NOMO-1 (cell line): ENCODE measurements at regions not wholly inside any gene's neighbourhood (a gene's known extent, or its start where the extent isn't known, plus 50 kb on each side); places are given as distances from the start of the nearest gene placed in this dataset.
"Not testable (repeated sequence)": the region's sequence is repeated elsewhere in the genome, so short reads cannot be mapped to it uniquely, and the experiment has no call there.

ENCODE experiments used
- DNase-seq, 2 experiments: peaks; one replicate each; lab custom pipeline; 2025; ENCODE audit not compliant: unreplicated experiment in 2 of 2; lab: John Stamatoyannopoulos, UW

DNA sequence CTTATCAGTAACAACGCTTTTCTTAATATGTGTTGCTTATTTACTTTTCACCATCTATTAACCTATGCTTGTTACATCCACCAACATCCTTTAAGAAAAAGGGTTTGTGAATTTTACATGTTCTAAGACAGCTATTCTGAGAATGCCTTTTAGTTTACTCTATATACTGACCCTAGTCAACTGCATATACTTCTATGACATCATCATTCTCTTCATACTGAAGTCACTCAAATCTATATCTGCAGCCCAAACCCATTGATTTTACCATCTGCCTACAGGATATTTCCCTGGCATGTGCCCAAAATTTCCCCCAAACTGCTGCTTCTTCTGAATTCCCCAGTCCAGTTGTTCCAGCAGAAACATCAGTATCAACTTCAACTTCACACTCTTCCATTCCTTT is 94.6 kb upstream of the FAM204A start:
- no peak for DNase-seq

DNA sequence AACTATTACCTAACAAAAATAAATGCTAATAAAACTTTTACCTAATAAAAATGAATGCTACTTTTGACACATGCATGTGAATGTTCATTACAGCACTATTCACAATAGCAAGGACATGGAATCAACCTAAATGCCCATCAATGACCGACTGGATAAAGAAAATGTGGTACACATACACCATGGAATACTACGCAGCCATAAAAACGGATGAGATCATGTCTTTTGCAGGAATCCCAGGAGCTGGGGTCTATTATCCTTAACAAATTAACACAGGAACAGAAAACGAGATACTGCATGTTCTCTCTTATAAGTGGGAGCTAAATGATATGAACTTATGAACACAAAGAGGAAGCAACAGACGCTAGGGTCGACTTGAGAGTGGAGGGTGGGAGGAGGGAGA is 88.1 kb upstream of the FAM204A start:
- no peak for DNase-seq

DNA sequence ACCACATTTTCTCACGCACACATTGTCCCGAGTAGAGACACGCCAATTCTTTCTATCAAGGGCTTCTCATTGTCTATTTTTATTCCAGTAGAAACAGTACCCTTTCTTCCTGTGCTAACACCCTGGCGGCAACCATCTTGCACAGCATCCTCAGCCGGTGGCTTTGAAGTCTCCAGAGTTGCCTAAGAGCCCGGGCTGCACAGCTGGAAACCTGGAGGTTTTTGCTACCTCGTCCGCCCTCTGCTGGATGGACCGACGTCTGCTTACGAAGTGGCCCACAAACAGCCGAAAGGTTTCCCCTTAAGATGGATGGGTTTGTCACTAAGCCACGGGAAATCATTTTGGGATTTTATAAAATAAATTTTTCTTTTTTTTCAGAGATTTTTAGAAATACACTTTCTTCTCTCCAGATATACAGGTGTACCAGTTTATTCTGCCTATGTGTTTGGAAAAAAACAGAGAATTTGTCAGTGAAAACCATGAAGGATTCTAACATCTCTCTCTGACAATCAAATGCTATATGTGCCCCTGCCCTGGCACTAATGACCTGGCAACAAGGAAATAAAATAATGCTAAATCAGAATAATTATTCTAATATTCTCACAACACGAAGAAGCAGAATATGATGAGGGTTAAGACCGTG is 81.8 kb upstream of the FAM204A start:
- DNase-seq: peak; percentile 73 to 80

DNA sequence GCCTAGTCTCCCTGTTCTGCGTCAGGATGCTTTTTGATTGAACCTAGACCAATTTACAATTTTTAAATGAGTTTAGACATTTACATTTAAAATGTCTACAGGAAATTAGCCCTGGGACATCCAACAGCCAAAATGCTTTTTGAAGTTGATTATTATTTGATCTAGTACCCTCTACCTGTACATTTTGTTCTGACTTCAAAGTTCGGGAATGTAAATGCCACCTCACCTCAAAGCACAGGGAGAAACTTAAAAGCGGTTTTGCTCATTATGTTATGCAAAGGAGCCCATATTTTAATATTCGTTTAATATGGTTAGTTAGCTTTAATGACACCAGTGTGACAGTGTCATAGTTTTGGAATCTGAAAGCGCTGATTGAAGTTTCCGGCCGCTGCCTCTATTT is 80.1 kb upstream of the FAM204A start:
- DNase-seq: no peak

DNA sequence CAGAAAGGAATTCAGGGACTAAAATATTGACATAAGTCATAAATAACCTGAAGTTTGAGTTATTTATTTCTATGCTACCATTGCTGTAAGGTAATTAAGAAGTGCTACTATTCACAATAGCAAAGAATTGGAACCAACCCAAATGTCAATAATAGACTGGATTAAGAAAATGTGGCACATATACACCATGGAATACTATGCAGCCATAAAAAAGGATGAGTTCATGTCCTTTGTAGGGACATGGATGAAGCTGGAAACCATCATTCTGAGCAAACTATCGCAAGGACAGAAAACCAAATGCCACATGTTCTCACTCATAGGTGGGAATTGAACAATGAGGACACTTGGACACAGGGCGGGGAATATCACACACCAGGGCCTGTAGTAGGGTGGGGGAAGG is 77.9 kb upstream of the FAM204A start:
- not testable (repeated sequence) for DNase-seq

DNA sequence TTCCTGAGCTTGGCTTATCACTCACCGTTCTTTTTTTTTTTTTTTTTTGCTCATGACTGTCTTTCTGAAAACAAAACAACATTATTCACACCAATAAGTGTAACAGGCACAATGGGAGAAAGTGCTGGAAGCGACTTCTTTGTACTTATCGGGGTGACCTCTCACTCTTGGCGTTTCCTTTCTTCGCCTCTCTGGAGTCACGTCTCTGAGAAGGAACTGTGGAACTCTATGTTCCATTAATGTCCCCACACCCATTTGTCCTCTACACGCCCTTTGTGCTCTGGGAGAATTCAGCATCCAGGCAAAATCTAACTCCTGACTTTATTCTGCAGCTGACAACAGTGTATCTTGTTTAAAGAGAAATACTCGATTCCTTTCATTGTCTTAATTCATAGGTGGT is 70.8 kb upstream of the FAM204A start:
- no peak for DNase-seq

DNA sequence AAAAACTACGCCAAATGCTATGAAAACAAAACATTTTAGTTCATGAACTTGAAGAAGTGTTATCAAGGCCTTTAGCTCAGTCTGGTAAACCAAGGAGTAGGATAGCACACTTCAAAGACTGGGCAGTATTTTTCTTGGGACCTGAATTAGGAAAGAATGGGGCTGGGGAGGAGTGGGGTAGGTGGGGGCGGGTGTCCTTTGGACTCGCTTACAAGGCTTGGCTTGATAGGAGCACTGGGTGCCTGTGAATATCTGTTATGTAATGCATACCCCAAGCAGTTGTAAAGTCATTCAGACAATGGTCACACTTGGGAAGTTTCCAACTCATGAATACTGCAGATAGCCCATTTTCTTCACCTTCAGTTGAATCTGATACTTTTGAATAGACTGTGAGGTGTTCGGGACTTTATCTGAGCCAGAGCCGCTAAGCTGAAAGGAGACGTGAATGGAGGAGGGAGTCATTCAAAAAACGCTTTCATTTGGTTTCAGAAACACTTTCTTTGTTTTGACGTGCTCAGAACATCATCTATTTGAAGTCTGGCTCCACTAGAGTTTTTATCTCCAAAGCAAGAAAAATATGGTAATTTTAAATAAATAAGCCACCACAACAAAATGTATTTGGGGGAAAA is 70.1 kb upstream of the FAM204A start:
- DNase-seq: no peak

DNA sequence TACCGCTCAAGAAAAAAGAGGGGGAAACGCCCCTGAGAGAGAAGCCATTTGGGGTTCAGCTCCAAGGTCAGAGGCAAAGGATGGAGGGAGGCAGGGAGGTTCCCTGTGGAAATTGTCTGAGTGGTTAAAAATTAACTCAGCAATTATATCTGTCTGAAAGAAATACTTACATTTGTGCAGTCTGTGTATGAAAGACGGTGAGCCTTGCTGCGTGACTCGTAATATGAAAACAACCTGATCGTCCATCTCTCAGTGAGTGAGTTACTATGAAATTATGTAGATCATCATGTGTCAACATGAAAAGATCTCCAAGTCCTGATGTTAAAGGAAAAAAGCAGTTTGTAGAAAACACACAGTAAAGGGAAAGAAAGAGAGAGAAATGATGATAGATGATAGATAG is 67.2 kb upstream of the FAM204A start:
- DNase-seq: no peak

DNA sequence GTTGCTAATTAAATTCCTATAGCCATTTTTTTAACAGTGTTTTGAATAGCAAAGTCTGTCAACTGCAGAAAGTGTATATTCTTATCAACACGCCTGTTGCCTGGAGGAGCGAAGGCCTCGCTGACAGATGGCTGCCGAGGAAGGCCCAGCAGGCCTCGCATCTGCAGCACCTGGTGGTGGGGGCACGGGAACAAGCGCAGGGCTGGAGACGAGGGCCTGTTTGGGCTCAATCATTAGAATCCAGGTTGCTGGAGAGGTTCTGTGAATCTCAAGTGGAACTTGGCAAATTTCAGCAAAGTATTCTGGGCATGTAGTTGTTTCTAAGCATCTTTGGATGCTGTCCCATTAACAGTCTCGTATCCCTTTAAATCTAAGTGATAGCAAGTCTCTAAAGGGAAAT is 66.1 kb upstream of the FAM204A start:
- no peak for DNase-seq

DNA sequence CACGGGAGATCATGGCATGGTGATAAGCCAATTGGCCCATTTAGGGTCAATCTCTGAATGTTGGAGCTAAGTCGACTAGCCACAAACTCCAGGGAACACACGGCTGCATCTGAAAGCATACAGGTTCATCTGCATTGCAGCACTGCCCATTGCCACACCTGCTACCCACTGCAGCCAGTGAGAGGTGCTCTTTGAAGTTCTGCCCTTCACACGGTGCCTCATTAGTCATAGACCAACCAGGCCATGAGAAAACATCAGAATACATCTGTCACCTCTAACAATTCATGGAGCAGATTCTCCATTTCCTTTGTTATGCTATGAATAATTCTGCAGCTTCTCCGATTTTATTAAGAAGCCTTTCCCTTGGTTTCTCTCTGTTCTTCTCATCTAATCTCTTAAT is 65.7 kb upstream of the FAM204A start:
- no peak for DNase-seq

DNA sequence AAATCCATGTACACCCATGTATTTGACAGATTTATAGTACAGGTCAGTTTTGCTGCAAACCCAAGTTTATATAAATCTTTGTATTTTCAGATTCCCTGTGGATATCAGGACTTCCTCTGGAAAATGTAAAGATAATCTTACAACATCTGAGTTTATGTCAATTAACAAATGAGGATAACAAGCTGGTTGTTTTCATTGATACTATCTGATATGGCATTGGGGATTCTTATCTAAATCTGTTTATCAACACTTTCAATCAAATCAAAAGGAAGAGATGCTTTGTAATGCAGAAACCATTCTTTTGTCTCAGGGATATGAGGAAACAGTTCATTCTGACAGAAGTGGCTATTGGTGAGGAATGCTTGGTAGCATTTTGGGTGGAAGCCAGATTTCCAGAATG is 64.9 kb upstream of the FAM204A start:
- DNase-seq: no peak

DNA sequence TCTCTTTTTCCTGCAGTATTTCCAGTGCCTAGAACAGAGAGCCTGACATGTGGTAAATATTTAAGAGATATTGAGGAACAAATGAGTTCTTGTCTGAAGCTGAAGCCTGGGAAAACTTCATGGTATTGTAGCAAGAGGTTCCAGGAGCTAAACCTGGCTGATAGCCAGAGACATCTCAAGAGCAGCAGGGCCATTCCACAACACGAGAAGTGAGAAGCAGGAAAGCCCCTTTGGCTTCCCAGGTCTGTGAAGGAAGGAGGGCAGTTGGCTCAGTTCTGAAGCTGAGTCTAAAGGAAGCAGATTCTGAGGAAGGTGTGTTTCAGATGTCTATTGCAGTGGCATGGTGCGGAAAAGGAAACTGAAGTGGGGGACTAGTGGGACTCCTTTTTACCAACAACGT is 63.8 kb upstream of the FAM204A start:
- no peak for DNase-seq

DNA sequence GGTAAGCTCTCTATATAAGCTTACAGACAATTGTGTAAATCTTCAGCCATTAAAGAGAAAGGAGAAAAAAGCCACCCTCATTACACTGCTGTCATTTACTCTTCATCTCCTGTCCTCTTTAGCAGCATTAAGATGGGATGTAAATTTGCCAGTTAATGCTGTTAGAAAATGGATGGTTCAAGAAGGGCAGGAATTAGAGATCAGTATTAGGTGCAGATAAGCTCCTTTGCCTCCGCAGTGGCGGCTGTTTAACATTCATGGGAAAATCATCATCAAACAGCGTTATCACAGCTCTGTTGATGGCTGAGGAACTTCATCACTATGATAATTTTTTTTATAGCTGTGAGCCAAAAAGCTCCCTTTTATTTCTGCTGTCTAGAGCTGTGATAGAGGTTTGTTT is 61.8 kb upstream of the FAM204A start:
- DNase-seq: no peak

DNA sequence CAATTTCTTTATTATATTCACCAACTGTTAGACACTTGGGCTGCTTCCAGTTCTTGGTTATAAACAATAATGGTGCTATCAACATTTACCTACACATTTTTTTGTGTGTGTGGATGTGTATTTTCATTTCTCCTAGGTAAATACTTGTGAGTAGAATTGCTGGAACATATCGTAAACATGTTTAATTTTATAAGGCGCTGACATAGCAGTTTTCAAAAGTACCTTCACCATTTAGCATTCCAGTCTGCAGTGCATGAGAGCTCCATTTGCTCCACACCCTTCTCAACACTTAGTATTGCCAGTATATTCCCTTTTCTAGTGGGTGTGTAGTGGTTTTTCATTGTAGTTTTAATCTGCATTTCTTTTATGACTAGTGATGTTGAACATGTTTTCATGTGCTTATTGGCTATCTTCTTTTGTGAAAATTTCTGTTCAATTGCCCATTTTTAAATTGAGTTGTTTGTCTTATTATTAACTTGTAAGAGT is 59.6 kb upstream of the FAM204A start:
- DNase-seq: no peak

DNA sequence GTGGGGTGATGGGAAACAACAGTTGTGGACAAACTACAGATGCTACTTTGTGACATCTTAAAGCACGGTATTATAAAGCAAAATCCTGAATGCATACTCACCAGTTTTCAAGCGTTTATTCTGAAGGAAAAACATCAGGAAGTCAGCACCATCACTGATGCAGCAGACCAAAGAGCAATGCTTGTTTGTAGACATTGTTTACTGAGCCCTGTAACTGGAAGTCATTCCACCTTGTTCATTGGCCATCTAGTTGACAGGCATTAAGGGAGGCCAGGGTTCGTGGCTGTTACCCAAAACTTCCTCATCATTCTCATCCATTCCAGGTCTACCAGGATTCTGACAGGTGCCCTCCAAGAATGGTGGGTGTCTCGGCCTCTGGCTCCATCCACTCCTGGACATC is 55.3 kb upstream of the FAM204A start:
- DNase-seq: no peak

DNA sequence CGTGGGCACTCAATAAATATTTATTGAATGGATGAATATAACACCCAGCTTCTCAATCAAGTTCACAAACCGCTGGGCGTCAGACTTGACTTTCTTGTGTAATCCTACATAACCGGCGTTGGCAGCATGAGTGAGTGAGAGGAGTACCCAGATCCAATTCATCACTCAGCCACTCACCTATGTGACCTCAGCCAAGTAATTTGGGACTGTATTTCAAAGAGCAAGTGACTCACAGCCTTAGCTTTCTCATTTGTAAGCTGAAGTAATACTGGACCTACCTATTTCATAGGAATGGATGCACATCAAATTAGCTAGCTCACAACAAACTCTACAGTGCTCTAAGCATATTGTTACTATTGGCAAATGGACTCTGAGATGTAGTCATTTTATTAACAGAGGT is 53.8 kb upstream of the FAM204A start:
- DNase-seq: no peak

DNA sequence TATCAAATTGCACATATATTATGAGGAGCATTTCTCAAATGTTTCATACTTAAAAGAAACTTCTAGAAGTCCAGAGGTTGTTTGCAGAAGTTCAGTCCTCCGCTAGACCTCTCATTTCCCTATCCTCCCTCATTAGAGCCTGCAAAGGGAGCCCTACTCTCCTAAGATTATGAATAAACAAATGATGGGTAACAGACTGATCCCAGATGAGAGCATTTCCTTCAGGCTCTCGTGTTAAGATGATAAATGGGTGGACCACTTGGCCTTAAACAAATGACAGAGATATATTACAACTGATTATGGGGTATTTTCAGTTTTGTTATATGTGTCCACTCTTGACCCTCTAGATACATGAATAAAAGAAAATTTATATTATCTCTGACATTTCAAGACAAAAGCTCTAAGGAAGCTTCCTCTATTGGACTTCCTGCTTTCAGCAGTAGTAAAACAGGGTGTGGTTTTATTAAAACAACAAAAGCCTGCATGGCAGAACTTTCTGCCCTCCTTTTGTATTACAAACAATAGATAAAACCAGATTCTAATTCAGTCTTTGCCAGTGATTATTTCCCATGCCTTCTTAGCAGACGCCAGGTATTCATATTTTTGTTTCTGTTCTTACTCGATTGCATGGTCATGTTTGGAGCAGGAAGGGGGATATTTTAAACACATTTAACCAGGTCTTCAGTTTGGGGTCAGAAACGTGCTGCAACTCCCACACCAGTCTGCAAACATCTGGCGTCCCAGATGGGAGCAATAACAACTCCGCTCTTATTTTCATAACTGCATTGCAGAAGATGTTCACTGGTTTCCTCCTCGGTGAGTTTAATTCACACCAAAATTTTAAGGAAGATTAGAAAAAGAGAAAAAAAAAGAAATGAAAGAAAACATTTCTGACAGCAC is 52.4 kb upstream of the FAM204A start:
- peak; percentile 27 to 77 for DNase-seq

DNA sequence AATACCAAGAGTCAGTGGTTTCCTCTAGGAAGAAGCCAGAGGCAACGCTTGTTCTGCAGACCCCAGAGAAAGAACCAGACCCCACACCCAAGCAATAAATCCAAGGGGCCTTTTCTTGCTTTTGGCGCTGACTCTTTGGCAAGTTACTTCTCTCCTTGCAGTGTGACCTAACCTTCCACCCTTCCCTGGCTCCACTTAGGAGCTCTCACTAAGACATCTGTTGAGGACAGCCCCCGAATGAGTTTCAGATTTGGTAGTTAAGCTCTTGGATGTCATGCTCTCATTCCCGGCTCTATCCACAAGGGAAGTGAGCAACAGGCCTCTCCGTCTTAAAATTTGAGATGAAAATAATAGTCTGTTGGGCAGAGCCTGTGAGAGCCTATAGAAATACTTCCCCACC is 50.6 kb upstream of the FAM204A start:
- no peak for DNase-seq
